NCI-H69 (cell line): ENCODE measurements at regions not wholly inside any gene's neighbourhood (a gene's known extent, or its start where the extent isn't known, plus 50 kb on each side); places are given as distances from the start of the nearest gene placed in this dataset.

Experiments
- DNase-seq: peaks from one replicate; lab custom pipeline; 2025; lab: John Stamatoyannopoulos, UW

DNA sequence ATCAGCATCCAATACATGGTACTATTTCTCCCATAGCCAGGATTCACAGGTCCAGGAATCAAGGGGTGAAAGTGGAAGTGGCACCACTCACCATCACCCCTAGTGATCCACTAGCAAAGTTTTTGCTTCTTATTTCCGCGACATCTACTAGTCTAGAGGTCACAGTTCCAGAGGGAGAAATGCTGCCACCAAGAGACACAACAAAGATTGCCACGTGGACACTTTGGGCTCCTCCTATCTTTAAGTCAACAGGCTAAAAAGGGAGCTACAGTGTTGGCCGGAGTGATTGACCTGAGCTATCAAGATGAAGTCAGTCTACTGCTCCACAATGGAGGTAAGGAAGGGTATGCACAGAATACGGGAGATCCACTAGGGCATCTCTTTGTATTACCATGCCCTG, 178.2 kb downstream of the AKR1D1 start:
- no peak for DNase-seq

DNA sequence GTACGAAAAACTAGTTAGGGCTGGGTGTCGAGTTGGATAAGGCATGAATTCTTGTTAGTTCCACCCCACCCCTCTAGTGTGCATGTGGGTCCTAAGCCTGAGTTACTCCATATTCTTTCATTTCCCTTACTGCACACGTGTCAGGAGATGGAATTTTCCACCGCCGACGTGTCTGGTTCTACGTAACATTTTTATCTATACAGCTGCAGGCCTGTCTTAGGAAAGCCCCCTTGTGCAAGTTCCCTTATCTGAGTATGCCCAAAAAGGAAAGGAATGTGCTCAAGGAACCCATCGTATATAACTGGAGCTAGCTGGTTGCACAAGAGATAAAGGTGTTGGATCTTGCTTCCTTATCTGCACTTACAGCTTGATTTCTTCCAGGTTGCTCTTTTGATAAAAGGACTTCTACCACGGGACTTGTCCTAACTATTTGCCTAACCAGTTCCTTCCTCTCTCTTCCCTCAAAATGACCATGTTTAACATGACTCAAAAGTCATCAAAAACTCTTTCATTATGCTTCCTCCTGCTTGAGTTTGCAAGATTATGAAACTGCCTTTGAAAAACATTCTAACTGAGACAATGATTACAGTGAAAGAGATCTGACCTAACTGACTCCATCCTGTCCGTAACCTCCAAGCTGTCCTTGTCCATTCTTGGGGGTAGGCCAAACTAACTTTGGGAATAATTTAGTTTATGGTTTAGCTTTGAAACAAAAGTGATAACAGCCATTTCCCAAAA, 181.4 kb downstream of the AKR1D1 start:
- DNase-seq: no peak

GRCh38 chr7:138258197-138258559, 181.9 kb downstream of the AKR1D1 start:
- DNase-seq: no peak

GRCh38 chr7:138259675-138260074, 183.4 kb downstream of the AKR1D1 start:
- no peak for DNase-seq

- no peak for DNase-seq
Measured at GRCh38 chr7:138267934-138268333, 191.7 kb downstream of the AKR1D1 start.

DNA sequence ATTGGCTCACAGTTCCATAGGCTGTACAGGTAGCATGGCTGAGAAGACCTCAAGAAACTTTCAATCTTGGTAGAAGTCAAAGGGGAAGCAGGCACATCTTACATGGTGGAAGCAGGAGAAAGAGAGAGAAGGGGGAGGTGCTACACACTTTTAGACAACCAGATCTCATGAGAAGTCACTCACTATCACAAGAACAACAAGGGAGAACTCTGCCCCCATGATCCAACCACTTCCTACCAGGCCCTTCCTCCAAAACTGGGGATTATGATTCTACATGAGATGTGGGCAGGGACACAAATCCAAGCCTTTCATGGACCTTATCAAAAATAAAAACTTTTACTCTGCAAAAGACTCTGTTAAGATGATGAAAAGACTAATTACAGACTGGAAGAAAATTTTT, 183.2 kb upstream of the TRIM24 start:
- no peak for DNase-seq

DNA sequence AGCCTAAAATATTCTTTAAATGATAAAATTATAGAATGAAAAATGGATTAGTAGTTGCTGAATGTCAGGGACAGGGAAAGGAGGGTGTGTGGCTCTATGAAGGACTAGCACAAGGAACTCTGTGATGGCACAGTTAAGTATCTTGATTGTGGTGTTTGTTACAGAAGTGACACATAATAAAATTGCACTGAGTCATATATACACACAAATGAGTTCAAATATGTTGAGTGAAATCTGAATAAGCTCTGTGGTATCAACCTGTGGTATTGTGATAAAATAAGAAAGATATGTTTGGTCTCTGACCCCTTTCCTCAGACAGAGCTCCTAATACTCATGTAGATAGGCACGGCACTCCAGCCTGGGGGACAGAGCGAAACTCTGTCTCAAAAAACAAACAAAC, 181.5 kb upstream of the TRIM24 start:
- DNase-seq: no peak

GRCh38 chr7:138282997-138283396, 177.1 kb upstream of the TRIM24 start:
- DNase-seq: no peak

DNA sequence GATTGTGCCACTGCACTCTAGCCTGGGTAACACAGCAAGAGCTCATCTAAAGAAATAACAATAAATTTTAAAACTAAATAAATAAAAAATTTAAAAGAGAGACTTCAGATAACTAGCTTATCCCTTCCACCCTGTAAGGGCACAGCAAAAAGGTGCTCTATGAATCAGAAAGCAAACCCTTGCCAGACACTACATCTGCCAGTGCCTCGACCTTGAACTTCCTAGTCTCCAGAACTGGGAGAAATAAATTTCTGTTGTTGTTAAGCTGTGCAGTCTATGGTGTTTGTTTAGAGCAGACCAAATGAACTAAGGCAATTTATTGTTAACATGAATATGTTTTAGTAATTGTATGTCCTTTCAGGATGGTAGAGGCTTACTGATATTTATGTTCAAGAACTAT, 174.9 kb upstream of the TRIM24 start:
- no peak for DNase-seq

DNA sequence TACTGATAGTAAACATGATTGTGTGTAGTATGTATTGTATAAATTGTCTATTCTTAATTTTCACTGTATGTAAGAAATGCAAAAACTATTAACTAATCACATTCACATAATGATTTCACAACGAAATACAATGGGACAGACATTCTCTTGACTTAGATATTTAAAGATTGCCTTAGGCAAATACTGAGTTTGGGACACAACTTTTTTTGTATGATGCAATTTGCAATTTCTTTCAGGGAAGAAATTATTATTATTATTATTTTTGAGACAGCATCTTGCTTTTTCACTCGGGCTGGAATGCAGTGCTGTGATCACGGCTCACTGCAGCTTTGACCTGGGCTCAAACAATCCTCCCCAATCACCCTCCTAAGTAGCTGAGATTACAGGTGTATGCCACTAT, 173.2 kb upstream of the TRIM24 start:
- no peak for DNase-seq

DNA sequence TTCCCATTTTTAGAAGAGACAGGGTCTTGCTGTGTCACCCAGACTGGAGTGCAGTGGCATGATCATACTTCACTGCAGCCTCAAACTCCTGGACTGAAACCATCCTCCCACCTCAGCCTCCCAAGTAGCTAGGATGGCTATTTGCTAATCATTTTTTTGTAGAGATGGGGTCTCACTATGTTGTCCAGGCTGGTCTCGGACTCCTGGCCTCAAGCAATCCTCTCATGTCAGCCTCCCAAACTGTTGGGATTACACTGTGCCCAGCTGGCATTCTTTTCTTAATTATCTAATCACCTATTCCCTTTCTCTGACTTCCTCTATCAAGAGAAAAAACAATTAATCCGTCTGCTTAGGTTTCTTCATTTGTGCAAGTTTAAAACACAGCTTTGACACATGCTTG, 172.5 kb upstream of the TRIM24 start:
- DNase-seq: no peak

- DNase-seq: no peak
Measured at GRCh38 chr7:138289082-138289481, 171.0 kb upstream of the TRIM24 start.

- DNase-seq: no peak
Measured at GRCh38 chr7:138289864-138290263, 170.2 kb upstream of the TRIM24 start.

DNA sequence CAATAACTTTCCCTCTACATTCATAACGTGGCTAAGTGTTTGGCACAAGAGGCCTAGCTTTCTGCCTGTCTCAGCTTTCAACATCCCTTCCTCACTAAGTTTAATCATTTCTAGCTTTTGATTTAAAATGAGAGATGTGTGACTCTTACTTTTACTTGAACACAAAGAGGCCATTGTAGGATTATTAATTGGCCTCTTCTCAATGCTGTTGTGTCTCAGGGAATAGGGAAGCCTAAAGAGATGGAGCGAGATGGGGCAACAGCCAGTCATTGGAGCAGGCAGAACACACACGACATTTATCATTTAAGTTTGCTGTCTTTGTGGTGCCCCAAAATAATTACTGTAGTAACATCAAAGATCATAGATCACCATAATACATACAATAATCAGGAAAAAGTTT, 167.1 kb upstream of the TRIM24 start:
- no peak for DNase-seq

GRCh38 chr7:138295049-138295637, 164.9 kb upstream of the TRIM24 start:
- no peak for DNase-seq

GRCh38 chr7:138297526-138297925, 162.5 kb upstream of the TRIM24 start:
- no peak for DNase-seq

GRCh38 chr7:138299066-138299465, 161.0 kb upstream of the TRIM24 start:
- no peak for DNase-seq

DNA sequence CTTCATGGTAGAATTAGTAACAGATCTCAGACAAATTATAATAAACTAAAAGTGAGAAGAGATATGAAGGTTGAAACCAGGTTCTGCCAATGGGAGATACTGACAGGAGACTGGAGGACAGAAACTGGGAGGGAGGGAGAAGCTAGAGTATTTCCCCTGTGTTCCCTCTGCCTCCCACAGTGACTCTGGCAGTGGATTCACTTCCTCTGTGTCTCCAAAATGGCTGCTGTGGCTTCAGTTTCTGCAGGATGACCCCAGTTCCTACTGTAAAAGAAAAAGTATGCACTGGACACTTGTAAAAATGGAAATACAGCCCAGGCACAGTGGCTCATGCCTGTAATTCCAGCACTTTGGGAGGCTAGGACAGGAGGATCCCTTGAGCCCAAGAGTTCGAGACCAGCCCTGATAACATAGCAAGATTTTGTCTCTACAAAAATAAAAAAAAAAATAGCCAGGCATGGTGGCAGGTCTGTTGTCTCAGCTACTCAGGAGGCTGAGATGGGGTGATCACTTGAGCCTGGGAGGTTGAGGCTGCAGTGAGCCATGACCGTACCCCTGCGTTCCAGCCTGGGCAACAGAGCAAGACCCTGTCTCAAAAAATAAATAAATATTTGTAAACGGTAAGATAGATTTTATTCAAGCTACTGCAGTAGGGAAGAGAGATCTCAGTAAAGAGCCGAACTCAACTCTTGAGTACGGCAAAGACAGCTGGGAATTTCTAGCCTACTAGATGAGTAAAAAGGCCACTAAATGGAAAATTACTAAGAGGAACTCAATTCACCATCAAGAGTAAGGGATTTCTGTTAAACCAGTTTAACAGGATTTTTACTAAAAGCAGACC, 156.6 kb upstream of the TRIM24 start:
- DNase-seq: no peak

DNA sequence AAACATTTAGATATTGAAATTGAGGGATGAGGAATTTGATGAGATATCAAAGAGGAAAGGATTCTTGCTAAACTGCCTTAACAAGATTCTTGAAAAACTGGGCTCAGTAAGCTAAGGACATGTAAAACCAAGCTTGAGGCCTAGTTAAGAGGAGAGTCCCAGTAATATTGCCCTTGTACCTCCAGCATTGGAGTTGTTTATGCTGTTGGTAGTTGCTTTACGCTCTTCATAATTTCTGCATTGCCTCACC, 156.1 kb upstream of the TRIM24 start:
- DNase-seq: no peak

GRCh38 chr7:138307633-138308032, 152.4 kb upstream of the TRIM24 start:
- DNase-seq: no peak

- no peak for DNase-seq
Measured at GRCh38 chr7:138308136-138308535, 151.9 kb upstream of the TRIM24 start.

DNA sequence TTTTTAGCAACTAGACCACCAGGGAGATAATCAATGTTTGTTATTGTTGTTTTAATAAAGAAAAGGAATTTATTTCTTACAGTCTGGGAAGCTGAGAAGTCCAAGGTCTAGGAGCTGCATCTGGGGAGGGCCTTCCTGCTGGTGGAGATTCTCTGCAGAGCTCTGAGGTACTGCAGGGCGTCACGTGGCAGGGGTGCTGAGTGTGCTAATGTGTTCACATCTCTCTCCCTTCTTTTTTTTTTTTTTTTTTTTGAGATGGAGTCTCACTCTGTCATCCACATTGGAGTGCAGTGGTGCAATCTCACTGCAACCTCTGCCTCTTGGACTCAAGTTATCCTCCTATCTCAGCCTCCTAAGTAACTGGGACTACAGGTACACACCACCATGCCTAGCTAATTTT, 150.9 kb upstream of the TRIM24 start:
- DNase-seq: no peak

DNA sequence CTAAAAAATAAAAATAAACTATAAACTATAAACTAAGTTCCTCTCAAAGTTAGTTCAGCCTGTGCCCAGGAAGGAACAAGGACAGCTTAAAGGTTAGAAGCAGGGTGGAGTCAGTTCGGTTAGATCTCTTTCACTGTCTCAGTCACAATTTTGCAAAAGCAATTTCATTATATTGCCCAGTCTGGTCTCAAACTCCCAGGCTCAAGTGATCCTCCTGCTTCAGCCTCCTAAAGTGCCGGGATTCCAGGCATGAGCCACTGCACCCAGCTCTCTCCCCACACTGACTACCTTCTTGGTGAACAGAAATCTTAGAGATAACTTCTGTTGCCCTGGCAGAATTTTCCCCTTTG, 146.3 kb upstream of the TRIM24 start:
- no peak for DNase-seq
